ENCODE measurements at regions not wholly inside any gene's neighbourhood (a gene's known extent, or its start where the extent isn't known, plus 50 kb on each side); places are given as distances from the start of the nearest gene placed in this dataset.

DNA sequence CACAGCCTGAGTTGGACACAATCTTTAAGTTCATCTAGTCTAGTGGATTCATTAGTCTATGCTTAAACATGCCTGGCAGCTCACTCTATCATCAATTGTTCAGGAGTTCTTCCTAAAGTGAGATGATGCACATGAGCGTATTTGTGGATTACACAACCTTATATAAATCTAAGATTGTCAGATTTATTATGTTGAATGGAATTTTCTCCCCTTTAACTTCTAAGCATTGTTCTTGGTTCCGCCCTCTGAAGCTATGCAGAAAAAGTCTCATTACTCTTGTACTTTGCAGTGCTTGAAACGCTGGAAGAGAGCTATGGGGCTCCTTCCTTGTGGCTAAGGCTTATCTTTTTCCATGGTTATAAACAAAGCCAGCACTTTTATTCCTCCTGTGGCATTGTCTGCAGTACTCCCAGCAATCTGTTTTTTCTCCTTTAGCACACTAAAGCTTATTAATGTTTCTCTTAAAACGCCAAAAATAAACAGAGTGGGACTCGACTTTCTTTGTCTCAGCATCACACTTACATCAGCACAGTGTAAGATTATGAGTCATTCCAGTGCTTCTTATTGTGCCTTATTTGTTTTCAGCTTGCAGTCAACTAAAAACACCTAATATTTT is 316.8 kb upstream of the CAMK1G start:
- Mint-ChIP-seq H3K27me3 (no peaks in the 10 kb centered on the region), H3K9me3 (no peaks in the 10 kb centered on the region), H3K4me3 (no peak overlapping the region), H3K27ac (no peak overlapping the region), H3K4me1 (no peaks in the 10 kb centered on the region), H3K36me3 (ENCODE audit: low read depth) (no peaks in the 10 kb centered on the region)
- peak; percentile 12 for DNase-seq
- intact Hi-C loops (cut with micrococcal nuclease): no loop called here

- no peaks in the 10 kb centered on the region for H3K27me3 Mint-ChIP-seq
- intact Hi-C loops (cut with micrococcal nuclease): no loop called here
- no peaks in the 10 kb centered on the region for H3K36me3 Mint-ChIP-seq (ENCODE audit: low read depth)
- H3K27ac Mint-ChIP-seq: no peak overlapping the region
- no peak for DNase-seq
- H3K4me1 Mint-ChIP-seq: no peaks in the 10 kb centered on the region
- no peak overlapping the region for H3K4me3 Mint-ChIP-seq
- H3K9me3 Mint-ChIP-seq: no peaks in the 10 kb centered on the region
These were observed 315.5 kb upstream of the CAMK1G start for GRCh38 chr1:209267968-209268367.

DNA sequence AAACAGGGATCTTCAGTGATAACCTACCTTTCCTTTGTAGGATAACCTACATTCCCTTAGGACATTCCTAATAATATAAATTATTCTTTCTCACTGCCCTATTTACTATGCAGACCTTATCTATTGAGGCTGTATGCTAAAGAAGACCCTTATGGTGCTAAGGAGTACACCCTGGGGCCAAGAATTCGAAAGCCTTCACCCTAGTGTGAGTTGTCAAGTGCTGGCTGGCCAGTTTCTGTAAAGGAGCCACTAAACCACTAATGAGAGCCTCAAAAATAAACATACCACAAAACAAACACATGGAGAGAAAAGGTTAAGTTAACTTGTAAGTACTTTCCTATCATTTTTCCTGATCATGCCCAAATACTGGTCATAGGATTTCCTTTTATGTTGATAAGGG is 315.0 kb upstream of the CAMK1G start:
- H3K4me1 Mint-ChIP-seq: no peaks in the 10 kb centered on the region
- no peak overlapping the region for H3K4me3 Mint-ChIP-seq

GRCh38 chr1:209276321-209276720 is 307.2 kb upstream of the CAMK1G start:
- H3K4me1 Mint-ChIP-seq: no peaks in the 10 kb centered on the region
- H3K36me3 Mint-ChIP-seq (ENCODE audit: low read depth): no peaks in the 10 kb centered on the region
- intact Hi-C loops (cut with micrococcal nuclease): no loop called here
- H3K4me3 Mint-ChIP-seq: no peak overlapping the region
- H3K27ac Mint-ChIP-seq: no peak overlapping the region
- H3K27me3 Mint-ChIP-seq: no peaks in the 10 kb centered on the region
- no peak for DNase-seq
- no peaks in the 10 kb centered on the region for H3K9me3 Mint-ChIP-seq

More for the DNA sequence above, 315.0 kb upstream of the CAMK1G start:
- Mint-ChIP-seq H3K27ac (no peak overlapping the region), H3K9me3 (no peaks in the 10 kb centered on the region), H3K27me3 (no peaks in the 10 kb centered on the region), H3K36me3 (ENCODE audit: low read depth) (no peaks in the 10 kb centered on the region)
- intact Hi-C loops (cut with micrococcal nuclease): no loop called here
- DNase-seq: peak; percentile 13

- no peak overlapping the region for H3K4me3 Mint-ChIP-seq
- no peak overlapping the region for H3K27ac Mint-ChIP-seq
- H3K9me3 Mint-ChIP-seq: no peaks in the 10 kb centered on the region
- H3K4me1 Mint-ChIP-seq: no peaks in the 10 kb centered on the region
- intact Hi-C loops (cut with micrococcal nuclease): no loop called here
- no peaks in the 10 kb centered on the region for H3K36me3 Mint-ChIP-seq (ENCODE audit: low read depth)
- no peak for DNase-seq
- H3K27me3 Mint-ChIP-seq: no peaks in the 10 kb centered on the region
These were observed 305.9 kb upstream of the CAMK1G start for GRCh38 chr1:209277662-209278061.

GRCh38 chr1:209291715-209292114 is 291.8 kb upstream of the CAMK1G start:
- H3K4me3 Mint-ChIP-seq: no peak overlapping the region
- intact Hi-C loops (cut with micrococcal nuclease): no loop called here
- no peaks in the 10 kb centered on the region for H3K36me3 Mint-ChIP-seq (ENCODE audit: low read depth)
- H3K27me3 Mint-ChIP-seq: peaks cover 7% of the 10 kb centered on the region
- H3K9me3 Mint-ChIP-seq: no peaks in the 10 kb centered on the region
- no peaks in the 10 kb centered on the region for H3K4me1 Mint-ChIP-seq
- no peak for DNase-seq
- no peak overlapping the region for H3K27ac Mint-ChIP-seq

- Mint-ChIP-seq H3K4me1 (no peaks in the 10 kb centered on the region), H3K27ac (no peak overlapping the region), H3K36me3 (ENCODE audit: low read depth) (no peaks in the 10 kb centered on the region), H3K4me3 (no peak overlapping the region), H3K9me3 (no peaks in the 10 kb centered on the region), H3K27me3 (peaks cover 5% of the 10 kb centered on the region)
- DNase-seq: no peak
- intact Hi-C loops (cut with micrococcal nuclease): no loop called here
These were observed 280.5 kb upstream of the CAMK1G start for GRCh38 chr1:209302779-209303568.

- no peak for DNase-seq
These were observed 279.3 kb upstream of the CAMK1G start for GRCh38 chr1:209304166-209304565.

GRCh38 chr1:209305221-209305954 is 278.1 kb upstream of the CAMK1G start:
- no peaks in the 10 kb centered on the region for H3K9me3 Mint-ChIP-seq
- no peaks in the 10 kb centered on the region for H3K36me3 Mint-ChIP-seq (ENCODE audit: low read depth)
- peaks cover 5% of the 10 kb centered on the region for H3K27me3 Mint-ChIP-seq
- no peak overlapping the region for H3K4me3 Mint-ChIP-seq
- no peak overlapping the region for H3K27ac Mint-ChIP-seq
- intact Hi-C loops (cut with micrococcal nuclease): no loop called here
- no peak for DNase-seq
- H3K4me1 Mint-ChIP-seq: no peaks in the 10 kb centered on the region

More at GRCh38 chr1:209304166-209304565, 279.3 kb upstream of the CAMK1G start:
- H3K4me1 Mint-ChIP-seq: no peaks in the 10 kb centered on the region
- no peak overlapping the region for H3K27ac Mint-ChIP-seq
- H3K4me3 Mint-ChIP-seq: no peak overlapping the region
- no peaks in the 10 kb centered on the region for H3K36me3 Mint-ChIP-seq (ENCODE audit: low read depth)
- no peaks in the 10 kb centered on the region for H3K9me3 Mint-ChIP-seq
- intact Hi-C loops (cut with micrococcal nuclease): no loop called here
- H3K27me3 Mint-ChIP-seq: peaks cover 5% of the 10 kb centered on the region

- intact Hi-C loops (cut with micrococcal nuclease): no loop called here
- no peaks in the 10 kb centered on the region for H3K36me3 Mint-ChIP-seq (ENCODE audit: low read depth)
- H3K4me1 Mint-ChIP-seq: no peaks in the 10 kb centered on the region
- DNase-seq: no peak
- no peak overlapping the region for H3K27ac Mint-ChIP-seq
- H3K9me3 Mint-ChIP-seq: no peaks in the 10 kb centered on the region
- no peak overlapping the region for H3K4me3 Mint-ChIP-seq
- H3K27me3 Mint-ChIP-seq: peaks cover 8% of the 10 kb centered on the region
These were observed 275.7 kb upstream of the CAMK1G start for GRCh38 chr1:209307846-209308245.

- intact Hi-C loops (cut with micrococcal nuclease): no loop called here
- no peaks in the 10 kb centered on the region for H3K4me1 Mint-ChIP-seq
- no peaks in the 10 kb centered on the region for H3K36me3 Mint-ChIP-seq (ENCODE audit: low read depth)
- no peak for DNase-seq
- no peaks in the 10 kb centered on the region for H3K9me3 Mint-ChIP-seq
- H3K27ac Mint-ChIP-seq: no peak overlapping the region
- H3K27me3 Mint-ChIP-seq: peaks cover 8% of the 10 kb centered on the region
- H3K4me3 Mint-ChIP-seq: no peak overlapping the region
These were observed 274.3 kb upstream of the CAMK1G start for GRCh38 chr1:209309198-209309597.

GRCh38 chr1:209311770-209312169 is 271.7 kb upstream of the CAMK1G start:
- H3K27ac Mint-ChIP-seq: no peak overlapping the region
- H3K9me3 Mint-ChIP-seq: no peaks in the 10 kb centered on the region
- DNase-seq: no peak
- H3K36me3 Mint-ChIP-seq (ENCODE audit: low read depth): no peaks in the 10 kb centered on the region
- H3K4me1 Mint-ChIP-seq: no peaks in the 10 kb centered on the region
- peaks cover 5% of the 10 kb centered on the region for H3K27me3 Mint-ChIP-seq
- no peak overlapping the region for H3K4me3 Mint-ChIP-seq
- intact Hi-C loops (cut with micrococcal nuclease): no loop called here

DNA sequence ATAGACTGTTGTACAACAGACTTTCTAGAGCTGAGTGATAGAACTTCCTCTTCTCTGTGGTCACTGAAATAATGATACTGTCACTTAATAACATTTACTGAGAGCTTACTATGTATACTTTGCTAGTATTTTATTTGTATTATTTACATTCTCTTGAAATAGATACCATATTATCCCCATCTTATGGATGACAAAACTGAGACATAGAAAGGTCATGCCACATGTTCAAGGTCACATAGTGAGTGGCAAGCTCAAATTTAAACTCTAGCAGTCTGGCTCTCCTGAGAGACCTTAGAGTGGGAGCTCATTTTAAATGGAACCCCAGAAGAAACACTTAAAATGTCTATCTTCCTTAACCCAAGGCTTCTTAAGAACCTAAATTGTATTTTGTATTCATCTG is 266.6 kb upstream of the CAMK1G start:
- intact Hi-C loops (cut with micrococcal nuclease): no loop called here
- no peak overlapping the region for H3K4me3 Mint-ChIP-seq
- no peaks in the 10 kb centered on the region for H3K36me3 Mint-ChIP-seq (ENCODE audit: low read depth)
- H3K27ac Mint-ChIP-seq: no peak overlapping the region
- no peak for DNase-seq
- H3K27me3 Mint-ChIP-seq: peaks cover 2% of the 10 kb centered on the region
- H3K9me3 Mint-ChIP-seq: no peaks in the 10 kb centered on the region
- no peaks in the 10 kb centered on the region for H3K4me1 Mint-ChIP-seq

Data from activated CD4-positive, alpha-beta T cell treated with anti-CD3 and anti-CD28 coated beads, Interleukin-2, amount 10 ng/mL, durations not matched to agents 24 days and 14 days (primary cell).